A673 (cell line): ENCODE measurements at regions not wholly inside any gene's neighbourhood (a gene's known extent, or its start where the extent isn't known, plus 50 kb on each side); places are given as distances from the start of the nearest gene placed in this dataset.

Experiments used
- EZH2 ChIP-seq: fragments of 200-600 bp; sonication (generic); IDR thresholded peaks from 2 replicates; pipeline ENCODE4 v1.6.1; 2017; ENCODE audit warnings: borderline replicate concordance, low read depth, mild to moderate bottlenecking, mixed read lengths, antibody characterized with exemption, low read length; ENCODE audit not compliant: poor library complexity, severe bottlenecking
- TF ChIP-seq, protein P1 (sequence below): fragments of 300-800, 200-600 bp; sonication (generic); conservative IDR thresholded peaks from 2 replicates; pipeline ENCODE4 v1.5.1; 2017; ENCODE audit warnings: low read depth, mild to moderate bottlenecking, antibody characterized with exemption, low read length, moderate library complexity, mixed read lengths

DNA sequence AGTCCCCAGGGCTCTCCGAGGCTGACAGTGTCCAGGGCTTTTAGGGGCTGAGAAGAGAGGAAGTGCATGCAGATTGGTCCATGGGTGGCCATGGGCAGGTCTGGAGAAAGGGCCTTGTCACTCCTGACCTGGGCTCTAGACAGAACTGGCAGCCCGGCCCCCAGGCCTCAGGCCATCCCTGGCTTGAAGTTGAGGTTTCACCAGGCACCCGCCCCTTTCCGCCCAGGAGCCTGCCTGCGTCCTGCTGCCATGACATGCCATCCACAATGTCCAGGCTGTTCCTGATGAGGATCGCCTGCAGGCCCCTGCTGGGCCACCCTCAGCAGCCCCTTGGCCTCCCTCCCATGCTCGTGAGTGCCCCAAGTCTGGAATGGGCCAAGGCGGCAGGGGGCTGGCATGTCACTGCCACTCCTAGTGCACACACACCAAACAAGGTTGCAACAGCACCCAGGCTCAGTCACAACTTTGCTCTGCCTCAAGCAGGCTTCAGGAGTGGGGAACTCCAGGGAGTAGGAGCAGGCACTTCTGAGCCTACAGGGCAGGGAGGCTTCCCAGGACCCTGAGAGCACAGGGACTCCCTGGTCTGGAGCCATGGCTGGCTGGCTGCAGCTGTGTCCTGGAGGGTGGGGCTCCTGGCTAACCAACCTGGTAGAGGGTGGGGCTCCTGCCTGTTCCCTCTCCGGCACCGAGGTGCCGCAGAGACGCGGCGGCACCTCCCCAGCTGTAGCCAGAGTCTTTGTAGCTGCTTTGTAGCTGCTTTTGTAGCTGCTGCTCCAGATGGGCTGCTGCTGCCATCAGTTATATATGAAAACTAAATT is 1457.1 kb upstream of the GBE1 start:
- TF ChIP-seq, protein P1, sequence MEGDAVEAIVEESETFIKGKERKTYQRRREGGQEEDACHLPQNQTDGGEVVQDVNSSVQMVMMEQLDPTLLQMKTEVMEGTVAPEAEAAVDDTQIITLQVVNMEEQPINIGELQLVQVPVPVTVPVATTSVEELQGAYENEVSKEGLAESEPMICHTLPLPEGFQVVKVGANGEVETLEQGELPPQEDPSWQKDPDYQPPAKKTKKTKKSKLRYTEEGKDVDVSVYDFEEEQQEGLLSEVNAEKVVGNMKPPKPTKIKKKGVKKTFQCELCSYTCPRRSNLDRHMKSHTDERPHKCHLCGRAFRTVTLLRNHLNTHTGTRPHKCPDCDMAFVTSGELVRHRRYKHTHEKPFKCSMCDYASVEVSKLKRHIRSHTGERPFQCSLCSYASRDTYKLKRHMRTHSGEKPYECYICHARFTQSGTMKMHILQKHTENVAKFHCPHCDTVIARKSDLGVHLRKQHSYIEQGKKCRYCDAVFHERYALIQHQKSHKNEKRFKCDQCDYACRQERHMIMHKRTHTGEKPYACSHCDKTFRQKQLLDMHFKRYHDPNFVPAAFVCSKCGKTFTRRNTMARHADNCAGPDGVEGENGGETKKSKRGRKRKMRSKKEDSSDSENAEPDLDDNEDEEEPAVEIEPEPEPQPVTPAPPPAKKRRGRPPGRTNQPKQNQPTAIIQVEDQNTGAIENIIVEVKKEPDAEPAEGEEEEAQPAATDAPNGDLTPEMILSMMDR, result no peak
- no peak for TF ChIP-seq EZH2
